ENCODE measurements at regions not wholly inside any gene's neighbourhood (a gene's known extent, or its start where the extent isn't known, plus 50 kb on each side); places are given as distances from the start of the nearest gene placed in this dataset.
A peak's percentile ranks its signal among the peaks of the same experiment; 100 is the strongest.
"Not testable (repeated sequence)": the region's sequence is repeated elsewhere in the genome, so short reads cannot be mapped to it uniquely, and the experiment has no call there.

DNA sequence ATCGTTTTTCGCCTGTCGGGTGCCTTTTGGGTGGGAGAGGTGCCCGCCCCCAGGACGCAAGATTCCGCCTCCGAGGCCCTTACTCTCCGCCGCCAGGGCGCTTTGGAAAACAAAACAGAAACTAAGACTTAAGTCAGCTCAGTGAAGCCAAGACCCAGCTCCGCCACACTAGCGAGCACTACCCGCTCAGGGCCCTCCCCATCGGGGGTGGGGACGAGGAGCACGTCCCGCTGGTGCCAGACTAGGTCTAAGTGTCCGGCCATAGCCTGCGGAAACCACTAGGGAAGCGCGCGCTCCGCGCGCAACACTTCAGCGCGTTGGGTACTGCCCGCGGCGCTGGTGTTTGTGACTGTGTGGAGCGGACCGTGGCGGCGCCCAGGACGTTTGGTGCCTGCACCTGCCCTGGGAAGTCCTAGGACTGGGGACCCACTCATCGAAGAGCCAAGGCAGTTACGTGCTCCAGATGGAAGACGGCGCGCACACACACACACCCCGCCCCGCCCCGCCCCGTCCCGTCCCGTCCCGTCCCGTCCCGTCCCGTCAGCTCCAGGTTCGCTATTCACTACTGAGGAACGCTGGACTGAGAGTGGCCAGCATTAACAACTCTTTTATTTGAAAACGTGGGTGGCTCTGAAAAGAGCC is 57.6 kb upstream of the BOLA1 start:
- H3K4me3 ChIP-seq (ENCODE audit: low read depth, low read length): not testable (repeated sequence)

DNA sequence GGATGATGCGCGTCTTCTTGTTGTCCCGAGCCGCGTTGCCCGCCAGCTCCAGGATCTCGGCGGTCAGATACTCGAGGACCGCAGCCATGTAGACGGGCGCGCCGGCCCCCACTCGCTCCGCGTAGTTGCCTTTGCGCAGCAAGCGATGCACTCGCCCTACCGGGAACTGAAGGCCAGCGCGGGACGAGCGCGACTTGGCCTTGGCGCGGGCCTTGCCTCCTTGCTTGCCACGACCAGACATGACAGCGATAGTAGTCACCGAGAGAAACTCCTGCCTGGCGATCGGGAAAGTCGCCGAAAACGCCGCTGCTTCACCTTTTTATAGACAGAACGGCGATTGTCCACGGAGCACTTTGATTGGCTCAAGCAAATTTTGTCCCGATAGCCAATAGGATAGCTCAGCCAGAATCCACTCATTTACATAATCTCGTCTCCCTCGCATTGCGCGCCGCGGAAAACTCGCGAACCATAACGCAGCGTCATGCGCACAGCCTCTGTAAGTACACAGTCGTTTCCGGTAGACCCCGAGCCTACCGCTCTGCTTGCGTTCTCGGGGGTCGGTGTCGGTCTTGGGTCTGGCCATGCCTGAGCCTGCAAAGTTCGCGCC is 56.8 kb upstream of the BOLA1 start:
- not testable (repeated sequence) for H3K4me3 ChIP-seq (ENCODE audit: low read depth, low read length)

DNA sequence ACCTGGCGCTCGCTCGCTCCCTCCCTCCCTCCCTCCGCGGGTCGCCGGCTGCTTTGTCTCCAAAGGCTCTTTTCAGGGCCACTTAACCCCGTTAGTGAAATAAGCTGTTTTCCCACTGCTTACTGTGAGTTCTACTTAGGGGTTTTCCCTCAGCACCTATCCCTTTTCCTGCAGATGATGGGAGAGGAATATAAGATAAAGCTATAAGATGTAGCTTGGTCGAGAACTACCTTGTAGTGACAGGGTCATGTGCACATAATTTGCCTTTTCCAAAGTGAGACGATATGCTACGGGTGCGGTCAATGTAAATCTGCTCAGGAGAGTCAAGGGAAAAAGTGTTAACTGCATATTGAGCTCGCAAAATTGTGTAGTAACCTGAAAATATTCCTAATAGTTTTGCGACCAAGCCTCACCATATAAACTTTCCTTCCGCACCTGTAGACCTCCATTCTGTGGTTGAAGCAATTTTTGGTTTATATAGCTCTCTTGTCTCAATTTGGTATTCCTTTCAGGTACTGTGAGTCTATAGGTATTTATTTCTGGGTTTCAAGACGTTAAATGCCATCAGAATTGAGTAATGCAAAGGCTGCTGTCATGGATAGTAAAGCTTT is 55.8 kb upstream of the BOLA1 start:
- H3K4me3 ChIP-seq (ENCODE audit: low read depth, low read length): peak overlapping the region; percentile 83
- TF ChIP-seq, protein P1, sequence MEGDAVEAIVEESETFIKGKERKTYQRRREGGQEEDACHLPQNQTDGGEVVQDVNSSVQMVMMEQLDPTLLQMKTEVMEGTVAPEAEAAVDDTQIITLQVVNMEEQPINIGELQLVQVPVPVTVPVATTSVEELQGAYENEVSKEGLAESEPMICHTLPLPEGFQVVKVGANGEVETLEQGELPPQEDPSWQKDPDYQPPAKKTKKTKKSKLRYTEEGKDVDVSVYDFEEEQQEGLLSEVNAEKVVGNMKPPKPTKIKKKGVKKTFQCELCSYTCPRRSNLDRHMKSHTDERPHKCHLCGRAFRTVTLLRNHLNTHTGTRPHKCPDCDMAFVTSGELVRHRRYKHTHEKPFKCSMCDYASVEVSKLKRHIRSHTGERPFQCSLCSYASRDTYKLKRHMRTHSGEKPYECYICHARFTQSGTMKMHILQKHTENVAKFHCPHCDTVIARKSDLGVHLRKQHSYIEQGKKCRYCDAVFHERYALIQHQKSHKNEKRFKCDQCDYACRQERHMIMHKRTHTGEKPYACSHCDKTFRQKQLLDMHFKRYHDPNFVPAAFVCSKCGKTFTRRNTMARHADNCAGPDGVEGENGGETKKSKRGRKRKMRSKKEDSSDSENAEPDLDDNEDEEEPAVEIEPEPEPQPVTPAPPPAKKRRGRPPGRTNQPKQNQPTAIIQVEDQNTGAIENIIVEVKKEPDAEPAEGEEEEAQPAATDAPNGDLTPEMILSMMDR (IDR thresholded peaks at IDR 0.05; ENCODE audit: low read depth, low read length): no peak

DNA sequence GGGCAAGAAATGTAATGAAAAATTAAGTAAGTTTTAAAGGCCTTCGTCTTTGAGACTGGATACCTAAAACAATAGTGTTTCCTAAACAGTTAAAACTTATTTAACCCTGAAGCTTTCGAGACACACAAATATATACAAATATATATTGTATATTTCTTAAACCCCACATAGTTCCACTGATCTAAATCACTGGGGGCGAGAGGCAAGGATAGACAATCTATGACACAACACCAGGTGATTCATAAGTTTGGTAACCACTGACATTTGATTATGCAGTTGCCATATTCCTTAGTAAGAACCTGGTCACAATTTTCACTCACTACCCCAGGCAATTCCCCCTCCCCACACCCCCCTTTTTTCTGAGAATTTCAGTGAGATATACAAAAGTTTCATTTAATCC is 55.3 kb upstream of the BOLA1 start:
- peak overlapping the region; percentile 83 for H3K4me3 ChIP-seq (ENCODE audit: low read depth, low read length)
- TF ChIP-seq, protein P1 (IDR thresholded peaks at IDR 0.05; ENCODE audit: low read depth, low read length): no peak

DNA sequence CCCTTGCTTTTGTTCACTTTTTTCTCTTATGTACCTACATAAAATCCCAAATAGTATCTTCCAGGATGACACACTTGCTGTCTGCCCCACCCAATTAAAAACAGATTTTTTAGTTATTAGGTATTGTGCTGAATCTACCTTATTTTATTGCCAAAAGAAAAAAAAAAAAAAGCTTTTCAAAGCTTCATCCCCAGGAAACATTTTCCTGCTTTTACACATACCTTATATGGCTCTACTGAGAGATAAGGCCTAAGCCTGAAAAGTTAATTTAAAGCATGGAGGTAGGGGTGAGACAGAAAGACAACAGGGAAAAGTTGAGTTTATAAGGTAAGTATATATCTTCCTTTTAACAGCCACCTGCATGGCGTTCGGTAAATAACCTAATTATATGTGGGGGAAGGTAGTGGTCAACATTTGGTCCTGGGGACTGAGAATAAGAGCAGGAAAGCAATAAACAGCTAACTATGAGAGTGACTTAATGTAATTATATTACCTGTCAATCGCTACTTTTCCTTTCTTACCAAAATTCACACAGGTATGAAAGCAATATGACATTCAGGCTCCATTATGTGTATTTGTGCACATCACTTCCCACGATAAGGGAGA is 54.6 kb upstream of the BOLA1 start:
- TF ChIP-seq, protein P1 (IDR thresholded peaks at IDR 0.05; ENCODE audit: low read depth, low read length): no peak

DNA sequence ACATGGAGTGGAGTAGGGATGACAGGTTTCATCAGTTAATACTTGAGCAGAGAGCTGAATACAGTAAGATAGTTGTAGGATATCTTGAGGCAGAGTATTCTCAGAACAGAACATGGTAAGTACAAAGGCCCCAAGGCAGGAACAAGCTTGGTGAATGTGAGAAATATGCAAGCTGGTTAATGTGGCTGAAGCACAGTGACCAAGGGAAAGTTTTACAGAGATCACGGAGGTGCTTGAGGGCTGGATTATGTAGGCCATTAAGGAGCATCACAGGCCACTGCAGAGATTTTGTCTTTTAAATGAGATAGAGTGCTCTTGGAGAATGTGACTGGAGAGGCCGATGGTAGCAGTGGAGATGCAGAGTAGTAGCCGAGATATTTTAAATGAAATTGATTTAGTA is 54.0 kb upstream of the BOLA1 start:
- TF ChIP-seq, protein P1 (IDR thresholded peaks at IDR 0.05; ENCODE audit: low read depth, low read length): no peak
- no peak overlapping the region for H3K4me3 ChIP-seq (ENCODE audit: low read depth, low read length)

More for the DNA sequence above, 54.6 kb upstream of the BOLA1 start:
- no peak overlapping the region for H3K4me3 ChIP-seq (ENCODE audit: low read depth, low read length)

DNA sequence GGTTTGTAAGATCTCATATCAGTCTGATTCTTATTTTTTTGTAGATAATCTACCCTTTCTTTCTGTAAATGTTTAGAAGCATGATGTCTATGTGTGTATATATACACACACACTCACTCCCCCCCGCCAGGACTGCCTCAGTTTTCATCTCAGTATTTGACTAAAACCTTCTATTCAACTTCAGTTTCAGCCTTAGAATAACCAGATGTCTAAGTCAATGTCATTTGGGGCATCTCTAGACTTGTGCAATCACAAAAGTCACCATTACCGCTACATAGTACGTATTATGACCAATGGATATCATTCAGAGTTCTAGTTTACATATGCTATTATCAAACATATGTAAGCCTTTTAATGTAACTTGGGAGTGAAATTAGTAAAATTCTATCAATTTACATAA is 53.3 kb upstream of the BOLA1 start:
- TF ChIP-seq, protein P1 (IDR thresholded peaks at IDR 0.05; ENCODE audit: low read depth, low read length): no peak
- no peak overlapping the region for H3K4me3 ChIP-seq (ENCODE audit: low read depth, low read length)

All from WI38 (cell line).